ENCODE measurements at regions not wholly inside any gene's neighbourhood (a gene's known extent, or its start where the extent isn't known, plus 50 kb on each side); places are given as distances from the start of the nearest gene placed in this dataset.

GRCh38 chr11:122024278-122024677, 91.7 kb downstream of the BLID start:
- TF ChIP-seq CTCF (IDR thresholded peaks at IDR 0.05) = no peak
- no peak for TF ChIP-seq POLR2A (IDR thresholded peaks at IDR 0.05)
